Esophagus muscularis mucosa (tissue), 3 donors: ENCODE measurements at regions not wholly inside any gene's neighbourhood (a gene's known extent, or its start where the extent isn't known, plus 50 kb on each side); places are given as distances from the start of the nearest gene placed in this dataset.

Source experiments
- POLR2A ChIP-seq: fragments of 450-650 bp; IDR thresholded peaks from one replicate; pipeline ENCODE4 v1.6.1; 2017; ENCODE audit warnings: antibody characterized with exemption, moderate library complexity, mild to moderate bottlenecking, low read depth
- POLR2AphosphoS5 ChIP-seq, 2 donors: sonication (generic); formaldehyde crosslinking; IDR thresholded peaks; one replicate each; pipeline ENCODE4 v1.6.1; 2017; ENCODE audit warnings: antibody characterized with exemption in 2 of 2
- TF ChIP-seq, protein P1 (sequence below), 3 experiments: fragments of 200-600 bp in 2 of 3; fragments of 450-650 bp in 1 of 3; sonication (generic) in 2 of 3; IDR thresholded peaks; one replicate each; pipeline ENCODE4 v1.5.1; 2017 to 2019; ENCODE audit warnings: antibody characterized with exemption in 3 of 3, mild to moderate bottlenecking in 2 of 3, moderate library complexity in 1 of 3

DNA sequence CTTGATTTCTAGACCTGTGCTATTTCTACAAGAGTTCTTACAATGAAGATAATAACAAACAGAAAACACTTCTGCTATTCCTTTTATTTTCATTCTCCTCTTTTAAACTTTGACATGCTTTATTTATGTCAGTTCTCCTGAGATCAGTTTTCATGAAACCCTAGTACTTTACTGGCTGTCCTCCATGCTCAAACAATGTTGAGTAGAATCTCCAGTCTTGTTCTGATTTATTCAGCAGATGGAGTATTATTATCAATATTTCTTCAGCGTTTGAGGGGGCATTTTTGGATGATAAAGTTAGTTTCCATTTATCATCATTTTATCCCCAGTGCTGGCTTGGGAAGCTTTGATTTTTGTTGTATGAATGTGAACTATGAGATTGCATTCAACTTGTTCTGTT is 85.9 kb upstream of the WARS2 start:
- TF ChIP-seq POLR2AphosphoS5 (IDR thresholded peaks at IDR 0.05) (no peak), POLR2A (no peak)
- TF ChIP-seq, protein P1, sequence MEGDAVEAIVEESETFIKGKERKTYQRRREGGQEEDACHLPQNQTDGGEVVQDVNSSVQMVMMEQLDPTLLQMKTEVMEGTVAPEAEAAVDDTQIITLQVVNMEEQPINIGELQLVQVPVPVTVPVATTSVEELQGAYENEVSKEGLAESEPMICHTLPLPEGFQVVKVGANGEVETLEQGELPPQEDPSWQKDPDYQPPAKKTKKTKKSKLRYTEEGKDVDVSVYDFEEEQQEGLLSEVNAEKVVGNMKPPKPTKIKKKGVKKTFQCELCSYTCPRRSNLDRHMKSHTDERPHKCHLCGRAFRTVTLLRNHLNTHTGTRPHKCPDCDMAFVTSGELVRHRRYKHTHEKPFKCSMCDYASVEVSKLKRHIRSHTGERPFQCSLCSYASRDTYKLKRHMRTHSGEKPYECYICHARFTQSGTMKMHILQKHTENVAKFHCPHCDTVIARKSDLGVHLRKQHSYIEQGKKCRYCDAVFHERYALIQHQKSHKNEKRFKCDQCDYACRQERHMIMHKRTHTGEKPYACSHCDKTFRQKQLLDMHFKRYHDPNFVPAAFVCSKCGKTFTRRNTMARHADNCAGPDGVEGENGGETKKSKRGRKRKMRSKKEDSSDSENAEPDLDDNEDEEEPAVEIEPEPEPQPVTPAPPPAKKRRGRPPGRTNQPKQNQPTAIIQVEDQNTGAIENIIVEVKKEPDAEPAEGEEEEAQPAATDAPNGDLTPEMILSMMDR (IDR thresholded peaks at IDR 0.05), result no peak
